ENCODE measurements at regions not wholly inside any gene's neighbourhood (a gene's known extent, or its start where the extent isn't known, plus 50 kb on each side); places are given as distances from the start of the nearest gene placed in this dataset.

GRCh38 chr10:42962110-42962901 lies 114.6 kb upstream of the RET start:
- H3K4me3 ChIP-seq, result no peak overlapping the region
- RAD21 ChIA-PET (ENCODE audit: unreplicated experiment), result no interaction called here
- H3K4me1 ChIP-seq (ENCODE audit: control insufficient read depth, insufficient read depth, low read length), result no peaks in the 10 kb centered on the region
- no peak overlapping the region for H2AFZ ChIP-seq (ENCODE audit: control insufficient read depth, low read depth, low read length)
- no peak overlapping the region for H3K27ac ChIP-seq (ENCODE audit: control insufficient read depth, insufficient read depth)
- H3K79me2 ChIP-seq (ENCODE audit: control insufficient read depth, insufficient read depth, low read length), result no peaks in the 10 kb centered on the region
- H3K4me2 ChIP-seq (ENCODE audit: control insufficient read depth, insufficient read depth), result no peak overlapping the region
- BruUV-seq (replicated peaks), result no TSS peak
- no peak for TF ChIP-seq SIN3A (IDR thresholded peaks at IDR 0.05; ENCODE audit: low read depth, low read length)
- TF ChIP-seq SPI1 (IDR thresholded peaks at IDR 0.05; ENCODE audit: borderline replicate concordance, insufficient read depth, low read depth, low read length), result no peak
- TF ChIP-seq TCF12 (IDR thresholded peaks at IDR 0.05; ENCODE audit: low read depth, low read length), result no peak
- TF ChIP-seq RAD21 (IDR thresholded peaks at IDR 0.05; ENCODE audit: insufficient read depth, low read depth, low read length), result no peak
- no peak for TF ChIP-seq YY1 (IDR thresholded peaks at IDR 0.05; ENCODE audit: low read depth, low read length)
- no peak for TF ChIP-seq RAD51 (IDR thresholded peaks at IDR 0.05)
- no peak for TF ChIP-seq POU2F2 (IDR thresholded peaks at IDR 0.05; ENCODE audit: borderline replicate concordance, low read depth, low read length)
- TF ChIP-seq NR2F1 (conservative IDR thresholded peaks at IDR 0.05), result no peak
- no peak for TF ChIP-seq E4F1 (IDR thresholded peaks at IDR 0.05; ENCODE audit: borderline replicate concordance, partially characterized antibody)
- no peak for TF ChIP-seq SMC3 (IDR thresholded peaks at IDR 0.05; ENCODE audit: borderline replicate concordance, low read length)
- TF ChIP-seq ZNF384 (IDR thresholded peaks at IDR 0.05; ENCODE audit: borderline replicate concordance, low read depth, low read length), result no peak
- no peak for TF ChIP-seq NRF1 (conservative IDR thresholded peaks at IDR 0.05; ENCODE audit: low read depth, low read length)
- no peak for TF ChIP-seq ZNF207 (IDR thresholded peaks at IDR 0.05; ENCODE audit: borderline replicate concordance)
- no peak for TF ChIP-seq DPF2 (IDR thresholded peaks at IDR 0.05)
- TF ChIP-seq CBX5 (IDR thresholded peaks at IDR 0.05; ENCODE audit: low read depth), result no peak
- H3K27me3 ChIP-seq (replicated peaks in 1 of 2; ENCODE audit: control insufficient read depth in 2 of 2, insufficient read depth in 2 of 2, low read length in 1 of 2), result no peaks in the 10 kb centered on the region
- CTCF ChIA-PET, result no interaction called here
- intact Hi-C loops (cut with micrococcal nuclease; ENCODE audit: unreplicated experiment), result no loop called here
- H3K36me3 ChIP-seq (ENCODE audit: control insufficient read depth in 2 of 2, insufficient read depth in 2 of 2, low read length in 1 of 2), result no peaks in the 10 kb centered on the region
- in situ Hi-C loops (cut with MboI), result no loop called here
- H3K9me3 ChIP-seq (replicated peaks; ENCODE audit: control insufficient read depth, insufficient read depth, low read length), result no peaks in the 10 kb centered on the region
- POLR2A ChIA-PET, result no interaction called here
- FAIRE-seq (no peak), ATAC-seq (no peak), DNase-seq (ENCODE audit: low read depth, low spot score) (no peak)
- SMC1A ChIA-PET (ENCODE audit: uncharacterized antibody, unreplicated experiment), result no interaction called here
- no peaks in the 10 kb centered on the region for H4K20me1 ChIP-seq (ENCODE audit: control insufficient read depth, insufficient read depth)
- H3K9ac ChIP-seq (ENCODE audit: control insufficient read depth, insufficient read depth, low read length), result no peak overlapping the region
- 29% methylated on average over 16 of the region's 16 CpGs for WGBS (ENCODE audit: insufficient coverage, insufficient replicate concordance, low lambda C conversion rate, missing lambda C conversion rate)

Measured in GM12878 (cell line).